CD4-positive, alpha-beta T cell treated with Interleukin-2 at 100 ng/mL for 4 hours (primary cell): ENCODE measurements at regions not wholly inside any gene's neighbourhood (a gene's known extent, or its start where the extent isn't known, plus 50 kb on each side); places are given as distances from the start of the nearest gene placed in this dataset.
"Not testable (repeated sequence)": the region's sequence is repeated elsewhere in the genome, so short reads cannot be mapped to it uniquely, and the experiment has no call there.

Experiments used
- DNase-seq: peaks from one replicate; pipeline ENCODE4 v3.0.0-alpha.2; 2020; ENCODE audit warnings: low spot score

- not testable (repeated sequence) for DNase-seq
Measured at GRCh38 chr4:8972635-8973034, 101.0 kb upstream of the HMX1 start.

GRCh38 chr4:8965896-8966295 lies 94.3 kb upstream of the HMX1 start:
- not testable (repeated sequence) for DNase-seq

GRCh38 chr4:8964201-8964788 lies 92.7 kb upstream of the HMX1 start:
- DNase-seq = not testable (repeated sequence)

DNA sequence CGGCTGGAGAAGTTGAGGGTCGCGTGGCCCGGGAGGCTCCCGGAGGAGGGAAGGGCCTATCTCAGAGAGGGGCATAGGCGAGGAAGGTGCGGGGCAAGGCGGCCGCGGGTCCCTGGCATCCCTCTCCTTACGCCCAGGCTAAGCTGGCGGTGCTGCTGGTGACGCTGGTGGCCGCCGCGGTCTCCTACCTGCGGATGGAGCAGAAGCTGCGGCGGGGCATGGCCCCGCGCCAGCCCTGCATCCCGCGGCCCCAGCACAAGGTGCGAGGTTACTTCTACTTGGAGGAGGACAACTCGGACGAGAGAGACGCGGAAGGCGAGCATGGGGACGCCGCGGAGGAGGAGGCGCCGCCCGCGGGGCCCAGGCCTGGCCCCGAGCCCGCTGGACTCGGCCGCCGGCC lies 91.9 kb upstream of the HMX1 start:
- DNase-seq = not testable (repeated sequence)

GRCh38 chr4:8961343-8961742 lies 89.7 kb upstream of the HMX1 start:
- DNase-seq = peak; percentile 1

DNA sequence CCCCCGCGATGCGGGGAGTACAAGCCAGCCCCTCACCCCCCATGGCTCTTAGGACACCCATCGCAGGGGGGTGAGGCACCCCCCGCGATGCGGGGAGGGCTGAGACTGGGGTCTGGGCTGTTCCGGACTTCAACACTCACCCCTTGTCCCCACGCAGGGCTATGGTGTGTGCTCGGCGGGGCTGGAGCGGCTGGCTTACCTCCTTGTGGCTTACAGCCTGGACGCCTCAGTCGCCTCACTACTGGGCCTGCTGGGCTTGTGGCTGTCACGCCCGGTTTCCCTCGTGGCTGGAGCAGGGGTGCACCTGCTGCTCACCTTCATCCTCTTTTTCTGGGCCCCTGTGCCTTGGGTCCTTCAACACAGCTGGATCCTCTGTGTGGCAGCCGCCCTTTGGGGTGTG lies 87.8 kb upstream of the HMX1 start:
- not testable (repeated sequence) for DNase-seq

GRCh38 chr4:8954001-8954400 lies 82.4 kb upstream of the HMX1 start:
- DNase-seq = not testable (repeated sequence)

GRCh38 chr4:8952791-8953190 lies 81.2 kb upstream of the HMX1 start:
- DNase-seq = not testable (repeated sequence)

GRCh38 chr4:8952109-8952508 lies 80.5 kb upstream of the HMX1 start:
- not testable (repeated sequence) for DNase-seq

- not testable (repeated sequence) for DNase-seq
Measured at GRCh38 chr4:8945506-8945905, 73.9 kb upstream of the HMX1 start.

DNA sequence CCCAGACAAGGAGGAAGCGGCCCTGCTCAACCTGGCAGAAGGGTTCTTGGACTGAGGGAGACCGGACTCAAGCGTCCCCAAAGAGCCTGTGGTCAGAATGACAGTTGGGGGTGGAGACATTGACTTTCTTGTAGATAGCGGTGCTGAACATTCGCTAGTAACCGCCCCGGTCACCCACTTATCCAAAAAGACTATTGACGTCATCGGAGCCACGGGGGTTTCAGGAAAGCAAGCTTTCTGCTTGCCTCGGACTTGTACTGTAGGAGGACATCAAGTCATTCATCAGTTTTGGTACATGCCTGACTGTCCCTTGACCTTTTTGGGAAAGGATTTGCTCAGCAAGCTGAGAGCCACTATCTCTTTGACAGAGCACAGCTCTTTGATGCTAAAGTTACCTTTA lies 71.7 kb upstream of the HMX1 start:
- not testable (repeated sequence) for DNase-seq

DNA sequence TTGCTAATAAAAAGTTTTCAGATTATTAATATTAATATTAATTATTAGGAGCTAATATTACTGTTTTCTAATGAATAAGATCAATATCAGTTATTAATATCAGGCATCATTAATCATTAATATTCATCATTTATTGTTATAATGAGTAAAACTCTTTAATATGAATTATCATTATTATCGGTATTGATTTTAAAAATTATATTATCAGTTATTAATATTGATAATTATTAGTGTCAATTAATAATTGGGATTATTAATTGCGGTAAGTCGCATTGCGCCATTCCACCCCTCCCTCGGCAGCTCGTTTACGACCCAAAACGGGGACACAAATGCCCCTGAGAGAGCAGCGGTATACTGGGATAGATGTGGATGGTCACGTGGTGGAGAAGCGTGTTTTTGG lies 70.4 kb upstream of the HMX1 start:
- not testable (repeated sequence) for DNase-seq

GRCh38 chr4:8941492-8941805 lies 69.8 kb upstream of the HMX1 start:
- not testable (repeated sequence) for DNase-seq

GRCh38 chr4:8940792-8941491 lies 69.3 kb upstream of the HMX1 start:
- DNase-seq = no peak

DNA sequence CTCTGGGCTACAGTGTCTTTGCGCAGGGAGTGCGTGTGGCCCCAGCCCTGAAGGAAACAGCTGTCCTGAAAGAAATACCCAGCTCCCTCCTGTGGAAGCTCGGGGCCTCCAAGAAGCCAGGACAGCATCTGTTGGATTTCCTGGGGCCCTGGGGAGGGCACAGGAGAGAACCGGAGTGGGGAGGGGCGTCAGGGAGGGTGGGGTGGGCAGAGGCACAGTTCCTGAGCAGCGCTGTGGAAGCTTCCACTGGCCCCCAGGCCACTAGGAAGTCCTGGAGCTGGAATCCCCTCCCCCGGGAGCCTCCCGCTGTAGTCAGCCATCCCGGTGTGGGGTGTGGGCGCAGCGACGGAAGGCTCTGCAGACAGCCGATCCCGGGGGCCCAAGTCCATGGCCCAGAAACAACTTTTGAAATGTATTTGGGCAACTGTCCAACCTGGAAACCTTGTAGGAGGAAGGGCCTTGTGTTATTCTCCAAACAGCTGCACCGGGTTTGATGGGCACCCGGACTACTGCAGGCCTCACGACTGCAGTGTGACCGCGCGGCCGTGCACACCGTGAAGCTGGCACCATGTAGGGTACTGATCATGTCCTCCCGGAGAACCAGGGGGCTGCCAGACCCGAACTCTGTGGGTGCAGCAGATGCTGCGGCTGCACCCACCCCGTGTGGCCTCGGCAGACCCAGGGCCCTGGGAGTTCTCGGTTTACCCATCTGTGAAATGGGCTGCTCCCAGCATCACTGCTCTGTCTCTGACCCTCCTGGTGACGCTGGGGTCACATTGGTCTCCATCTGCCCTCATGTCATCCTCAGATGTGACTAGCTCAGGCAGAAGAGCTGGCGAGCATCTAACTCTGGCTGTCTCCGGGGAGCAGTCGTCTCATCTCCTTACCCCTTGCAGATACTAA lies 68.5 kb upstream of the HMX1 start:
- no peak for DNase-seq

DNA sequence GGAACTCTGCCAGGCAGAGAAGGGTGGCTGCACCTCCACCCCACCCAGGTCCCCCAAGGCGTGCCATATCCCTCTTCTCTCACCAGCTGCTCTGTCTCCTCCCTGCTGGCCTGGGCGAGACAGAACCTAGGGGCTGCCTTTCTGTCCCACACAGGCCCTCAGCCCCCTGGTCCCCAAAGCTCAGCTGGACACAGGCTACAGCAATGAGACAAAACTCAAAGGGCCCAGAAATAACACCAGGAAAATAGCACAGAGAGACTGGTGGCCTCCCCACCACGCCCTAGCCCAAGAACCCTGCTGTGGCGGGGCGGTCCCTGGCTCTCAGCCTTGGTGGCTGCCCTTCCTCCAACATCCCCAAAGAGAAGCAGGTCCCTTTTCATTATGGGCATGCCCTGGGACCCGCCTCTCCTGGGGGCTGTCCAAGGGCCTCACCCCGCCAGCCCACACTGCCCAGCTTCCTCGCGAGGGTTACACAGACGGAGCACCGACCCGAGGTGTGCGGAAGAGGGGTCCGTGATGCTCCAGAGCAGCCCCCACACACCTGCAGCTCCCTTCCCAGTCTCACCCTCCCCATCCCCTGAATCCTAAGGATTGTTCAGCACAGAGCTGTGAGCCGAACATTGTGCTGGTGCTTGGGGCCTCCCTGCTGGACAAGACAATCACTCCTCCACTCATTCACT lies 67.7 kb upstream of the HMX1 start:
- DNase-seq = no peak

- no peak for DNase-seq
Measured at GRCh38 chr4:8938623-8939022, 67.0 kb upstream of the HMX1 start.

DNA sequence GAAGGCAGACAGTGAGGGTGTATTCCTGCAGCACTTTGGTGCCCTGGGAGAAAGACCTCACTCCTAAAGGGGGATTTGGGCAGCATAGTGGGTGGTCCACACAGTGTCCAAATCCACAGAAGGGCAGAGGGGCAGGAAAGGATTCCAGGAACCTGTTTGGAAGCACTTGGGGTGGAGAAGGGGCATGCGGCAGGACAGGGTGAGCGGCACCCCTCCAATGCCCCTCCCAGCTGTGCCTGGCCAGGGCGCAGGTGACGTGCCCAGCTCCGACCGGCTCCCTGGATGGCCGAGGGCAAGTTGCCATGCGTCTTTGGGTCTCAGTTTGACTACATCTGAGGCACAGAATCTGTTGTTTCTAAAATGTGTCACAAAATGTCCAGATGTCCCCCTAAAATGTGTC lies 66.5 kb upstream of the HMX1 start:
- DNase-seq = no peak

GRCh38 chr4:8932884-8933283 lies 61.2 kb upstream of the HMX1 start:
- DNase-seq = no peak

GRCh38 chr4:8928074-8928473 lies 56.4 kb upstream of the HMX1 start:
- DNase-seq = no peak

DNA sequence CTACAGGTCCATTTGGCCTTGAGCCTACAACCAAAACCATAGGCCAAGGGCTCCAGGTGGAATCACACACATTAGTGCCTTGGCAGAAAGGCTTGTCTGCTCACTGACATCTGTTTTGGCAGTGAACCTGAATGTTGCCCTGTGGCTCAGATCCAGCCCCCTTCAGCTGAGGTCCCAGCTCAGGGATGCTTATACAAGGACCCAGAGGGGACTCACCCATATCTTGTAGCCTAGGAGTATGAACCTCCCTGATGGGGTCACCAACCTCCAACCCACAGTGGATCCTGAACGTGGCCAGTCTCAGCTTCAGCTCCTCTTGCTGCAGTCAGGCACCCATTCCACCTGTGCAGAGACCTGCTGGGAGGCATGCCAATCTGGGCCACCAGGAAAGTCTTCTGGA lies 50.8 kb upstream of the HMX1 start:
- no peak for DNase-seq

GRCh38 chr4:8921465-8921864 lies 49.8 kb upstream of the HMX1 start:
- DNase-seq = no peak
